Fibroblast of lung (primary cell): ENCODE measurements at regions not wholly inside any gene's neighbourhood (a gene's known extent, or its start where the extent isn't known, plus 50 kb on each side); places are given as distances from the start of the nearest gene placed in this dataset.

Source experiments
- DNase-seq, 2 donors: peaks; one replicate each; pipeline versions ENCODE4 v3.0.0 to v3.0.0-alpha.2; 2010; ENCODE audit warnings: low read depth in 2 of 2
- H2AFZ ChIP-seq: 2 replicates; pipeline ENCODE4 v1.5.1; 2012; ENCODE audit warnings: low read length, control low read depth, inconsistent platforms
- H3K27ac ChIP-seq: 2 replicates; pipeline ENCODE4 v1.5.1; 2011; ENCODE audit warnings: low read length, control low read depth; ENCODE audit not compliant: insufficient read depth
- H3K27me3 ChIP-seq: 2 replicates; pipeline ENCODE4 v1.5.1; 2011; ENCODE audit warnings: mild to moderate bottlenecking, low read length; ENCODE audit not compliant: control insufficient read depth, insufficient read depth
- H3K36me3 ChIP-seq: 2 replicates; pipeline ENCODE4 v1.5.1; 2011; ENCODE audit warnings: low read length; ENCODE audit not compliant: control insufficient read depth, insufficient read depth
- H3K4me1 ChIP-seq: 2 replicates; pipeline ENCODE4 v1.5.1; 2011; ENCODE audit warnings: low read length; ENCODE audit not compliant: control insufficient read depth, insufficient read depth; ENCODE audit errors: extremely low read depth
- H3K4me2 ChIP-seq: 2 replicates; pipeline ENCODE4 v1.5.1; 2011; ENCODE audit warnings: low read length, control low read depth; ENCODE audit not compliant: insufficient read depth; ENCODE audit errors: extremely low read depth
- H3K4me3 ChIP-seq, 4 experiments: fragments of 200-600 bp in 1 of 4; sonication (generic) in 1 of 4; replicated peaks in 1 of 4; 2 replicates each; pipeline ENCODE4 v1.5.1; 2011 to 2016; ENCODE audit warnings: low read length in 4 of 4, low read depth in 3 of 4, mild to moderate bottlenecking in 3 of 4, control low read depth in 2 of 4, inconsistent platforms in 1 of 4, mixed read lengths in 1 of 4; ENCODE audit not compliant: insufficient read depth in 1 of 4; ENCODE audit errors: control extremely low read depth in 1 of 4
- H3K79me2 ChIP-seq: 2 replicates; pipeline ENCODE4 v1.5.1; 2012; ENCODE audit warnings: mild to moderate bottlenecking, low read length, inconsistent platforms; ENCODE audit not compliant: control insufficient read depth, insufficient read depth
- H3K9ac ChIP-seq: 2 replicates; pipeline ENCODE4 v1.5.1; 2011; ENCODE audit warnings: mild to moderate bottlenecking, low read length, control low read depth; ENCODE audit not compliant: insufficient read depth
- H3K9me3 ChIP-seq: 2 replicates; pipeline ENCODE4 v1.5.1; 2012; ENCODE audit warnings: low read depth, low read length; ENCODE audit not compliant: control insufficient read depth, insufficient read depth
- H4K20me1 ChIP-seq: 2 replicates; pipeline ENCODE4 v1.5.1; 2011; ENCODE audit warnings: low read length; ENCODE audit not compliant: control insufficient read depth, insufficient read depth; ENCODE audit errors: extremely low read depth
- EZH2 ChIP-seq: IDR thresholded peaks from 2 replicates; pipeline ENCODE4 v1.5.1; 2012; ENCODE audit warnings: low read length, control low read depth, mild to moderate bottlenecking; ENCODE audit errors: missing control alignments
- TF ChIP-seq, protein P1 (sequence below), 2 donors: IDR thresholded peaks in 1 of 2; conservative IDR thresholded peaks in 1 of 2; 1 replicate in 1 of 2; 2 replicates in 1 of 2; pipeline ENCODE4 v1.5.1; 2011 to 2012; ENCODE audit warnings: low read length in 2 of 2, control low read depth in 1 of 2, inconsistent platforms in 1 of 2, low read depth in 1 of 2, mild to moderate bottlenecking in 1 of 2

DNA sequence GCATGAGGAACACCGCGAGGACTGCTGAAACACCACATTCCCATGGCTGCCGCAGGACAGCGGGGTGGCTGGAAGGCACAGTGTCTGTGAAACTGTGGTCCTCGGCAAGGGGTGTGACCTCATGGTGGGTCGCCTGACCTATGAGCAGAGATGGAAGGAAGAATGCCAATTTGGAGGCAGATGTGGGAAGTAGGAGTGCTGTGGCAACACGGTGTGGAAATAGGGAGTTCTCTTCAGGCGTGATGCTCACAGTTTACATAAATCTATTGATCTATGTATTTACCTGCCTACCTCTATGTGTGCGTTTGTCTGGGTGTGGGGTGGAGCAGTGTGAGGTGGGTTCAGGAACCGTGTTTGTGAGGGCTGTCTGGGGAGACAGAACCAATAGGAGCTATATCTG is 62.3 kb upstream of the LSM6 start:
- Histone ChIP-seq H2AFZ (no peak overlapping the region), H3K27ac (no peak overlapping the region), H3K4me3 (no peak overlapping the region), H3K9ac (no peak overlapping the region), H3K27me3 (no peaks in the 10 kb centered on the region), H3K36me3 (no peaks in the 10 kb centered on the region), H3K4me2 (no peak overlapping the region), H3K9me3 (no peaks in the 10 kb centered on the region), H4K20me1 (no peaks in the 10 kb centered on the region), H3K4me1 (no peaks in the 10 kb centered on the region), H3K79me2 (no peaks in the 10 kb centered on the region)
- TF ChIP-seq, protein P1, sequence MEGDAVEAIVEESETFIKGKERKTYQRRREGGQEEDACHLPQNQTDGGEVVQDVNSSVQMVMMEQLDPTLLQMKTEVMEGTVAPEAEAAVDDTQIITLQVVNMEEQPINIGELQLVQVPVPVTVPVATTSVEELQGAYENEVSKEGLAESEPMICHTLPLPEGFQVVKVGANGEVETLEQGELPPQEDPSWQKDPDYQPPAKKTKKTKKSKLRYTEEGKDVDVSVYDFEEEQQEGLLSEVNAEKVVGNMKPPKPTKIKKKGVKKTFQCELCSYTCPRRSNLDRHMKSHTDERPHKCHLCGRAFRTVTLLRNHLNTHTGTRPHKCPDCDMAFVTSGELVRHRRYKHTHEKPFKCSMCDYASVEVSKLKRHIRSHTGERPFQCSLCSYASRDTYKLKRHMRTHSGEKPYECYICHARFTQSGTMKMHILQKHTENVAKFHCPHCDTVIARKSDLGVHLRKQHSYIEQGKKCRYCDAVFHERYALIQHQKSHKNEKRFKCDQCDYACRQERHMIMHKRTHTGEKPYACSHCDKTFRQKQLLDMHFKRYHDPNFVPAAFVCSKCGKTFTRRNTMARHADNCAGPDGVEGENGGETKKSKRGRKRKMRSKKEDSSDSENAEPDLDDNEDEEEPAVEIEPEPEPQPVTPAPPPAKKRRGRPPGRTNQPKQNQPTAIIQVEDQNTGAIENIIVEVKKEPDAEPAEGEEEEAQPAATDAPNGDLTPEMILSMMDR (conservative IDR thresholded peaks at IDR 0.05 in 1 of 2, IDR thresholded peaks at IDR 0.05 in 1 of 2; ENCODE audit: low read depth in 1 of 2, low read length in 2 of 2) = no peak
- TF ChIP-seq EZH2 = no peak
- DNase-seq = no peak

- Histone ChIP-seq H4K20me1 (no peaks in the 10 kb centered on the region), H3K4me1 (no peaks in the 10 kb centered on the region), H3K79me2 (no peaks in the 10 kb centered on the region), H3K4me3 (no peak overlapping the region), H3K36me3 (no peaks in the 10 kb centered on the region), H3K9ac (no peak overlapping the region), H3K27me3 (no peaks in the 10 kb centered on the region), H2AFZ (no peak overlapping the region), H3K27ac (no peak overlapping the region), H3K9me3 (no peaks in the 10 kb centered on the region), H3K4me2 (no peak overlapping the region)
- no peak for DNase-seq
- TF ChIP-seq EZH2 = no peak
- TF ChIP-seq, protein P1 (conservative IDR thresholded peaks at IDR 0.05 in 1 of 2, IDR thresholded peaks at IDR 0.05 in 1 of 2; ENCODE audit: low read depth in 1 of 2, low read length in 2 of 2) = no peak
These were observed 63.1 kb upstream of the LSM6 start for GRCh38 chr4:146112389-146112788.

DNA sequence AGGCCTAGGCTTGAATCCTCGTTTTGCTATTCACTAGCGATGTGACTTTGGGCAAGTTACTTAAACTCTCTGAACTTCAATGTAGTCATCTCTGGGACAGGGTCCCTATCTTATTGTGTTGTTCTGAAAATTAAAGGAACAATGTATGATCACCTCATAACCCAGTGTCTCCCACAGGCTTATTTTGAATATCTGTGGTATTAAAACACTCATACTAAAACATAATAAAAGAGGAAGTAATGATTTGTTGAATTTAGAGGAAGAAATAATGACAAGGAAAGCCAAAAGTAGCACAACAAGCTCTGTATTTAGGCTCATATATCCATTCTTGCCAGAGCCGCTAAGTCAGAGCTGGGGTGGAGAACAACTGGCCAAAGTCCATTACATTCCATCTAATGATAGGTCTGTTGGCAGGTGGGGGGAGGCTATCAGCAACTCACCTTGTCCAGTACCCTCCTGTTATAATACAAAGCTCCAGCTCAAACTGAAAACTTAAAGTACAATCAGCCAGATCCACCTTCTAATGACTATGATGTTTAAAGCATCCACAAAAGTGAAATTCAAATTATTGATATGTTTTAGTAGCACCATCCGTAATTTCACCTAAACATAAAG is 64.5 kb upstream of the LSM6 start:
- no peak for TF ChIP-seq EZH2
- TF ChIP-seq, protein P1 (conservative IDR thresholded peaks at IDR 0.05 in 1 of 2, IDR thresholded peaks at IDR 0.05 in 1 of 2; ENCODE audit: low read depth in 1 of 2, low read length in 2 of 2) = no peak
- no peaks in the 10 kb centered on the region for H3K79me2 ChIP-seq
- H3K4me1 ChIP-seq = no peaks in the 10 kb centered on the region

More for the DNA sequence above, 64.5 kb upstream of the LSM6 start:
- no peaks in the 10 kb centered on the region for H4K20me1 ChIP-seq
- no peak for DNase-seq
- no peak overlapping the region for H3K4me3 ChIP-seq
- no peak overlapping the region for H3K9ac ChIP-seq
- no peak overlapping the region for H3K27ac ChIP-seq
- H3K4me2 ChIP-seq = no peak overlapping the region
- H3K9me3 ChIP-seq = no peaks in the 10 kb centered on the region
- H3K27me3 ChIP-seq = no peaks in the 10 kb centered on the region
- no peaks in the 10 kb centered on the region for H3K36me3 ChIP-seq
- H2AFZ ChIP-seq = no peak overlapping the region
